Astrocyte (in vitro differentiated cells and primary cell): ENCODE measurements at regions not wholly inside any gene's neighbourhood (a gene's known extent, or its start where the extent isn't known, plus 50 kb on each side); places are given as distances from the start of the nearest gene placed in this dataset.

Experiments used
- DNase-seq: peaks from one replicate; pipeline ENCODE4 v3.0.0-alpha.2; 2010; ENCODE audit warnings: low read depth
- FAIRE-seq: peaks from 2 replicates; lab custom pipeline; 2011; peaks lifted over from hg19 to GRCh38; lab: Jason Lieb, UNC
- H2AFZ ChIP-seq: 2 replicates; pipeline ENCODE4 v1.6.0; 2012; ENCODE audit warnings: low read depth, low read length, inconsistent platforms
- H3K27ac ChIP-seq: 2 replicates; pipeline ENCODE4 v1.5.1; 2011; ENCODE audit warnings: low read depth, low read length, inconsistent platforms
- H3K27me3 ChIP-seq: 2 replicates; pipeline ENCODE4 v1.6.0; 2011; ENCODE audit warnings: low read length, inconsistent platforms; ENCODE audit not compliant: insufficient read depth
- H3K36me3 ChIP-seq: 2 replicates; pipeline ENCODE4 v1.5.1; 2011; ENCODE audit warnings: low read length, inconsistent platforms; ENCODE audit not compliant: insufficient read depth
- H3K4me1 ChIP-seq: 2 replicates; pipeline ENCODE4 v1.5.1; 2011; ENCODE audit warnings: low read length, inconsistent platforms; ENCODE audit not compliant: insufficient read depth
- H3K4me2 ChIP-seq: 2 replicates; pipeline ENCODE4 v1.6.0; 2012; ENCODE audit warnings: low read length, inconsistent platforms
- H3K4me3 ChIP-seq: 2 replicates; pipeline ENCODE4 v1.5.1; 2011; ENCODE audit warnings: low read depth, mild to moderate bottlenecking, low read length, inconsistent platforms; ENCODE audit not compliant: insufficient read depth
- H3K79me2 ChIP-seq: 2 replicates; pipeline ENCODE4 v1.6.0; 2012; ENCODE audit warnings: mild to moderate bottlenecking, low read length, inconsistent platforms; ENCODE audit not compliant: insufficient read depth
- H3K9ac ChIP-seq: 2 replicates; pipeline ENCODE4 v1.6.0; 2012; ENCODE audit warnings: mild to moderate bottlenecking, low read length, inconsistent platforms
- H3K9me3 ChIP-seq: 2 replicates; pipeline ENCODE4 v1.5.1; 2012; ENCODE audit warnings: low read depth, mild to moderate bottlenecking, low read length, inconsistent platforms; ENCODE audit not compliant: insufficient read depth
- H4K20me1 ChIP-seq: 2 replicates; pipeline ENCODE4 v1.6.0; 2012; ENCODE audit warnings: low read length, inconsistent platforms; ENCODE audit not compliant: insufficient read depth
- H3K27ac Mint-ChIP-seq: one replicate; pipeline ENCODE4 v1.8.0; 2021; ENCODE audit warnings: mild to moderate bottlenecking, mixed read lengths; ENCODE audit not compliant: unreplicated experiment
- H3K27me3 Mint-ChIP-seq: one replicate; pipeline ENCODE4 v1.8.0; 2021; ENCODE audit warnings: low read depth, mixed read lengths; ENCODE audit not compliant: unreplicated experiment
- H3K36me3 Mint-ChIP-seq: one replicate; pipeline ENCODE4 v1.8.0; 2021; ENCODE audit warnings: low read depth, mixed read lengths; ENCODE audit not compliant: unreplicated experiment
- H3K4me1 Mint-ChIP-seq: one replicate; pipeline ENCODE4 v1.8.0; 2021; ENCODE audit warnings: low read depth, mixed read lengths; ENCODE audit not compliant: unreplicated experiment
- H3K4me3 Mint-ChIP-seq: one replicate; pipeline ENCODE4 v1.8.0; 2021; ENCODE audit warnings: mild to moderate bottlenecking, moderate library complexity, mixed read lengths; ENCODE audit not compliant: unreplicated experiment
- H3K9me3 Mint-ChIP-seq: one replicate; pipeline ENCODE4 v1.8.0; 2021; ENCODE audit warnings: mild to moderate bottlenecking, mixed read lengths; ENCODE audit not compliant: unreplicated experiment
- CTCF ChIP-seq: IDR thresholded peaks from 2 replicates; pipeline ENCODE4 v1.5.1; 2011; ENCODE audit warnings: low read depth, mild to moderate bottlenecking, inconsistent platforms, low read length, moderate library complexity; ENCODE audit not compliant: insufficient read depth
- EZH2 ChIP-seq: IDR thresholded peaks from 2 replicates; pipeline ENCODE4 v1.6.1; 2012; ENCODE audit warnings: mild to moderate bottlenecking, low read length, inconsistent platforms; ENCODE audit not compliant: insufficient read depth

- Histone ChIP-seq H3K36me3 (no peaks in the 10 kb centered on the region), H3K79me2 (no peaks in the 10 kb centered on the region), H3K27ac (no peak overlapping the region), H3K4me2 (no peak overlapping the region), H3K9ac (no peak overlapping the region), H3K27me3 (peaks cover 4% of the 10 kb centered on the region), H4K20me1 (no peaks in the 10 kb centered on the region), H3K4me3 (no peak overlapping the region), H2AFZ (no peak overlapping the region), H3K4me1 (no peaks in the 10 kb centered on the region), H3K9me3 (no peaks in the 10 kb centered on the region)
- FAIRE-seq = no peak
- H3K36me3 Mint-ChIP-seq = no peaks in the 10 kb centered on the region
- H3K4me1 Mint-ChIP-seq = no peaks in the 10 kb centered on the region
- no peak overlapping the region for H3K4me3 Mint-ChIP-seq
- no peak for TF ChIP-seq EZH2
- no peak for TF ChIP-seq CTCF
- no peak for DNase-seq
- no peaks in the 10 kb centered on the region for H3K9me3 Mint-ChIP-seq
- no peak overlapping the region for H3K27ac Mint-ChIP-seq
- peaks cover 39% of the 10 kb centered on the region for H3K27me3 Mint-ChIP-seq
These were observed 68.0 kb downstream of the RTL6 start for GRCh38 chr22:44429941-44430587.

- no peak overlapping the region for H3K9ac ChIP-seq
- TF ChIP-seq EZH2 = no peak
- TF ChIP-seq CTCF = no peak
- no peak overlapping the region for H3K4me3 ChIP-seq
- Mint-ChIP-seq H3K4me1 (no peaks in the 10 kb centered on the region), H3K4me3 (no peak overlapping the region), H3K27me3 (peaks cover 42% of the 10 kb centered on the region), H3K36me3 (no peaks in the 10 kb centered on the region), H3K9me3 (peaks cover 2% of the 10 kb centered on the region), H3K27ac (peak overlapping the region; percentile 31)
- H4K20me1 ChIP-seq = no peaks in the 10 kb centered on the region
- DNase-seq (no peak), FAIRE-seq (peak; percentile 32)
- no peaks in the 10 kb centered on the region for H3K9me3 ChIP-seq
- peaks cover 4% of the 10 kb centered on the region for H3K27me3 ChIP-seq
- no peak overlapping the region for H2AFZ ChIP-seq
- H3K4me1 ChIP-seq = no peaks in the 10 kb centered on the region
- H3K36me3 ChIP-seq = no peaks in the 10 kb centered on the region
- H3K79me2 ChIP-seq = no peaks in the 10 kb centered on the region
- no peak overlapping the region for H3K27ac ChIP-seq
- H3K4me2 ChIP-seq = no peak overlapping the region
These were observed 68.8 kb downstream of the RTL6 start for GRCh38 chr22:44428941-44429830.
